ENCODE measurements at regions not wholly inside any gene's neighbourhood (a gene's known extent, or its start where the extent isn't known, plus 50 kb on each side); places are given as distances from the start of the nearest gene placed in this dataset.

GRCh38 chr7:96530786-96531185 lies 178.9 kb downstream of the SEM1 start:
- Histone ChIP-seq H3K4me1 (ENCODE audit: control insufficient read depth in 2 of 3, insufficient read depth in 2 of 3, low read depth in 1 of 3, low read length in 3 of 3) (no peaks in the 10 kb centered on the region), H3K9ac (ENCODE audit: low read length in 3 of 3) (no peak overlapping the region), H3K36me3 (ENCODE audit: control insufficient read depth in 2 of 3, insufficient read depth in 3 of 3, low read length in 3 of 3) (no peaks in the 10 kb centered on the region), H3K4me3 (ENCODE audit: low read length in 3 of 3) (no peak overlapping the region), H3K27ac (ENCODE audit: low read depth in 2 of 2, low read length in 2 of 2) (no peak overlapping the region), H3K9me3 (ENCODE audit: control insufficient read depth in 2 of 3, insufficient read depth in 1 of 3, low read length in 3 of 3) (no peaks in the 10 kb centered on the region), H3K27me3 (ENCODE audit: control insufficient read depth, insufficient read depth, low read length) (no peaks in the 10 kb centered on the region)
- no peak for DNase-seq
- intact Hi-C loops (cut with DNase I): no loop called here
- no peak for TF ChIP-seq CTCF (IDR thresholded peaks at IDR 0.05; ENCODE audit: borderline replicate concordance, extremely low read depth, insufficient read depth)
- no peak for FAIRE-seq

- Histone ChIP-seq H3K36me3 (ENCODE audit: control insufficient read depth in 2 of 3, insufficient read depth in 3 of 3, low read length in 3 of 3) (no peaks in the 10 kb centered on the region), H3K27ac (ENCODE audit: low read depth in 2 of 2, low read length in 2 of 2) (no peak overlapping the region), H3K9ac (ENCODE audit: low read length in 3 of 3) (no peak overlapping the region), H3K27me3 (ENCODE audit: control insufficient read depth, insufficient read depth, low read length) (no peaks in the 10 kb centered on the region), H3K4me3 (ENCODE audit: low read length in 3 of 3) (no peak overlapping the region), H3K4me1 (ENCODE audit: control insufficient read depth in 2 of 3, insufficient read depth in 2 of 3, low read depth in 1 of 3, low read length in 3 of 3) (no peaks in the 10 kb centered on the region), H3K9me3 (ENCODE audit: control insufficient read depth in 2 of 3, insufficient read depth in 1 of 3, low read length in 3 of 3) (no peaks in the 10 kb centered on the region)
- no peak for TF ChIP-seq CTCF (IDR thresholded peaks at IDR 0.05; ENCODE audit: borderline replicate concordance, extremely low read depth, insufficient read depth)
- intact Hi-C loops (cut with DNase I): no loop called here
- FAIRE-seq: no peak
- no peak for DNase-seq
Measured at GRCh38 chr7:96527133-96527827, 182.4 kb downstream of the SEM1 start.

GRCh38 chr7:96526496-96526895 lies 183.2 kb downstream of the SEM1 start:
- Histone ChIP-seq H3K9me3 (ENCODE audit: control insufficient read depth in 2 of 3, insufficient read depth in 1 of 3, low read length in 3 of 3) (no peaks in the 10 kb centered on the region), H3K9ac (ENCODE audit: low read length in 3 of 3) (no peak overlapping the region), H3K27ac (ENCODE audit: low read depth in 2 of 2, low read length in 2 of 2) (no peak overlapping the region), H3K4me3 (ENCODE audit: low read length in 3 of 3) (no peak overlapping the region), H3K27me3 (ENCODE audit: control insufficient read depth, insufficient read depth, low read length) (no peaks in the 10 kb centered on the region), H3K4me1 (ENCODE audit: control insufficient read depth in 2 of 3, insufficient read depth in 2 of 3, low read depth in 1 of 3, low read length in 3 of 3) (no peaks in the 10 kb centered on the region), H3K36me3 (ENCODE audit: control insufficient read depth in 2 of 3, insufficient read depth in 3 of 3, low read length in 3 of 3) (no peaks in the 10 kb centered on the region)
- intact Hi-C loops (cut with DNase I): no loop called here
- no peak for DNase-seq
- no peak for FAIRE-seq
- no peak for TF ChIP-seq CTCF (IDR thresholded peaks at IDR 0.05; ENCODE audit: borderline replicate concordance, extremely low read depth, insufficient read depth)
